OCI-LY3 (cell line): ENCODE measurements at regions not wholly inside any gene's neighbourhood (a gene's known extent, or its start where the extent isn't known, plus 50 kb on each side); places are given as distances from the start of the nearest gene placed in this dataset.

ENCODE experiments used
- CTCF ChIP-seq: fragments of 200-600, 300-600 bp; sonication (generic); IDR thresholded peaks from 2 replicates; pipeline ENCODE4 v1.5.1; 2014; ENCODE audit warnings: antibody characterized with exemption, low read length, low read depth
- EZH2phosphoT487 ChIP-seq: fragments of 200-600 bp; shearing (Covaris generic); IDR thresholded peaks from 2 replicates; pipeline ENCODE4 v1.6.1; 2018; ENCODE audit warnings: antibody characterized with exemption, mixed run types, low read depth

DNA sequence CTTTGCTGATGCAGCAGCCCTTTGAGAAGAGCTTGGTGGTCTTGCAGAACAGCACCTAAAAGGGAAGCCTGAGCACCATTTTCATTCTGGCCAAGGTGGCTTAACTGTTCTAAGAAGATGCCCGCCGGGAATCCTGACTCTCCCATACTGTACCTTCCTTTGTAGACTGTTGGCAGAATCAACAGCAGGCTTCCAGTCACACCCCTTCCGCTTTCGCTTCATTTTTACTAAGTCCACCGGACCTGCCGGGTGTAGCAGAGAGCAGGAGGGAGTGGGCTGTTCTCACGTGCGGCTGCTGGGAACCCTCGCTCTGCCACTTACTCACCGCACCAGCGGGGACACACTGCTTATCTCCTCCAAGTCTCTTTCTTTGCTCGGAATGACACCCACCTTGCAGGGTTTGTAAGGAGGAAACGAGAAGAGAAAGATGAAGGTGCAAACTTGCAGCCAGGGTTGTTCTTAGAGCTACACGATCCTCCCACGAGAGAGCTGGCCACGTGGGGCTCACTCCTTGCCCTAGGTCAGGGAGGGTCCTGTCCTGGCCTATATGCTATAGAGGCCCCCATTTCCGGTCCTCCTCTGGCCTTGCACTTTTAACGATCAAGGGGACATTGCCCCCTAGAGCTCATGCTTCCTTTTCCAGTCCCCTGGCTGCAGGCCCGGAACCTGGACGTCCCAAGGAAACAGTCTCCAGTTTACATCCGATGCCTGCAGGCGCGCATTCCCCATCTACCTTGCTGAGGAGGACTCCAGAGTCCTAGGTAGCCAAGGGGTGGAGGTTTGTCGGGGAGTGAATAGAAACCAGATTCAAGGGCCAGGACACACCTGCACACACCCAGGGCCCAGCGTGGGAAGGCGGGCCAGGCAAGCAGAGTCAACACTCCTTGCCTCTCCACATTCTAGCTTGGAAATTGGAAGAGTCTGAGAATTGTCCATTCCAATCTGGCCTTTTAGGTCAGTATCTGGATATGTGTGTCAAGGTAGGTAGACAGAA, 453.6 kb downstream of the IRS2 start:
- no peak for TF ChIP-seq CTCF
- TF ChIP-seq EZH2phosphoT487, result no peak
